Tibial nerve (tissue), 4 donors: ENCODE measurements at regions not wholly inside any gene's neighbourhood (a gene's known extent, or its start where the extent isn't known, plus 50 kb on each side); places are given as distances from the start of the nearest gene placed in this dataset.

Experiments
- EP300 ChIP-seq, 2 donors: sonication (generic); formaldehyde crosslinking; IDR thresholded peaks; one replicate each; pipeline ENCODE4 v1.6.1; 2017; ENCODE audit warnings: antibody characterized with exemption in 2 of 2, mild to moderate bottlenecking in 1 of 2
- TF ChIP-seq, protein P1 (sequence below), 5 experiments: fragments of 200-600 bp in 3 of 5; fragments of 450-650 bp in 2 of 5; sonication (generic) in 3 of 5; IDR thresholded peaks; one replicate each; pipeline ENCODE4 v1.5.1; 2016 to 2019; ENCODE audit warnings: antibody characterized with exemption in 5 of 5, mild to moderate bottlenecking in 3 of 5, moderate library complexity in 2 of 5

DNA sequence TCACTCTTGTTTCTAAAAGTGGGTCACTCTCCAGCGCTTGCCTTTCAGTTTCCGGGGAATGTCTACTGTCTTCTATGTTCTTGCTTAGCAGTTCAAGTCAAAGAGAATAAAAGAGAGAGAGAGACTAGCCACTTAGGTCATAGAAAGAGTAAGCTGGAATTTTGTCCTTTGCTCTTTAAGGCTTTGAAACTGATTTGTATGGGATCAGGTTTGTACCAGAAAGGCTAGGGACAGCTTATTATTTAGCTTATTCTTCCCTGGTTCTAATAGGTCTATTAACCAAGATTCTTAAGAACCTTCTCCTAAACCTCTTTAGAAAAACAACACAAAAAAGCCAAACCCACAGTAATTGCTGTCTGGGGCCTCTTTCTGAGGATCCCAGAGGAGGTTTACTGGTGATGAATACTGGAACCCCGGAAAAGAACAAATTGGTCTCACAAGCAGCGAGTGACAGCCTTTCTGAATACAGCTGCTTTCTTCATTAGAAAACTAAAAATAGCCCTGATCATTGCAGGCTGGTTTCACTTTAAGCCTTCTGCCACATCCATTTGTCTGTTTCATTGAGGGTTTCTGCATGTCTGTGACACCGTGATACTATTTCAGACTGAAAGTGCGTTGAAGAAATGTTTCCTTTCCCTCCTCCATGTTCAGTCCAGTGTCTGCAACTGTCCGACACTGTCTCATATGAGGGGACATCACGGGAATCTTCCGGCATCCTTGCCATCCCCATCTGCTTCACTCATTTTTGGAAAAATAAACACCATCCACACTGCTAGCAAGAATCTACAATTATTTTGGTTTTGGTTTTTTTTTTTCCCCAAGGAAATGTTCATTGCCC lies 75.1 kb upstream of the ATXN1 start:
- TF ChIP-seq, protein P1, sequence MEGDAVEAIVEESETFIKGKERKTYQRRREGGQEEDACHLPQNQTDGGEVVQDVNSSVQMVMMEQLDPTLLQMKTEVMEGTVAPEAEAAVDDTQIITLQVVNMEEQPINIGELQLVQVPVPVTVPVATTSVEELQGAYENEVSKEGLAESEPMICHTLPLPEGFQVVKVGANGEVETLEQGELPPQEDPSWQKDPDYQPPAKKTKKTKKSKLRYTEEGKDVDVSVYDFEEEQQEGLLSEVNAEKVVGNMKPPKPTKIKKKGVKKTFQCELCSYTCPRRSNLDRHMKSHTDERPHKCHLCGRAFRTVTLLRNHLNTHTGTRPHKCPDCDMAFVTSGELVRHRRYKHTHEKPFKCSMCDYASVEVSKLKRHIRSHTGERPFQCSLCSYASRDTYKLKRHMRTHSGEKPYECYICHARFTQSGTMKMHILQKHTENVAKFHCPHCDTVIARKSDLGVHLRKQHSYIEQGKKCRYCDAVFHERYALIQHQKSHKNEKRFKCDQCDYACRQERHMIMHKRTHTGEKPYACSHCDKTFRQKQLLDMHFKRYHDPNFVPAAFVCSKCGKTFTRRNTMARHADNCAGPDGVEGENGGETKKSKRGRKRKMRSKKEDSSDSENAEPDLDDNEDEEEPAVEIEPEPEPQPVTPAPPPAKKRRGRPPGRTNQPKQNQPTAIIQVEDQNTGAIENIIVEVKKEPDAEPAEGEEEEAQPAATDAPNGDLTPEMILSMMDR (IDR thresholded peaks at IDR 0.05) = no peak
- no peak for TF ChIP-seq EP300 (IDR thresholded peaks at IDR 0.05)
